ENCODE measurements at regions not wholly inside any gene's neighbourhood (a gene's known extent, or its start where the extent isn't known, plus 50 kb on each side); places are given as distances from the start of the nearest gene placed in this dataset.

GRCh38 chr11:95461348-95461747, 230.3 kb upstream of the SESN3 start:
- no peak overlapping the region for H3K14ac ChIP-seq (ENCODE audit: insufficient read length)
- no peak overlapping the region for H2BK120ac ChIP-seq (replicated peaks; ENCODE audit: low read depth, low read length)
- no peak overlapping the region for H2BK15ac ChIP-seq (ENCODE audit: low read length)
- no peaks in the 10 kb centered on the region for H3K4me1 ChIP-seq (replicated peaks in 1 of 4; ENCODE audit: control insufficient read depth in 3 of 4, insufficient read depth in 4 of 4, low read length in 3 of 4)
- no peaks in the 10 kb centered on the region for H3K79me2 ChIP-seq (ENCODE audit: control insufficient read depth in 1 of 2, insufficient read depth in 2 of 2, low read length in 2 of 2)
- H4K5ac ChIP-seq (ENCODE audit: insufficient read length, low read depth, low read length): no peak overlapping the region
- no peak overlapping the region for H2AFZ ChIP-seq (ENCODE audit: low read length)
- POLR2A ChIA-PET (ENCODE audit: partially characterized antibody): no interaction called here
- H3K36me3 ChIP-seq (ENCODE audit: control insufficient read depth in 2 of 4, insufficient read depth in 4 of 4, low read length in 3 of 4): no peaks in the 10 kb centered on the region; a peak in 1 of 8 replicates
- CTCF ChIA-PET (ENCODE audit: partially characterized antibody): no interaction called here
- H2BK20ac ChIP-seq (ENCODE audit: low read length): no peak overlapping the region
- no peaks in the 10 kb centered on the region for H3K27me3 ChIP-seq (replicated peaks in 1 of 4; ENCODE audit: control insufficient read depth in 3 of 4, extremely low read depth in 1 of 4, insufficient read depth in 3 of 4, low read length in 3 of 4)
- H2BK5ac ChIP-seq (ENCODE audit: low read depth, low read length): no peak overlapping the region
- H3K79me1 ChIP-seq (ENCODE audit: low read depth, low read length): no peaks in the 10 kb centered on the region
- H3K23ac ChIP-seq (ENCODE audit: insufficient read length): no peak overlapping the region
- no peak overlapping the region for H3K18ac ChIP-seq (ENCODE audit: extremely low read depth, low read length)
- H2BK12ac ChIP-seq (ENCODE audit: low read depth, low read length): no peak overlapping the region
- H3K27ac ChIP-seq (ENCODE audit: low read depth, low read length): no peak overlapping the region
- DNase-seq (ENCODE audit: low read depth in 1 of 2, low spot score in 2 of 2): no peak
- H3K56ac ChIP-seq (replicated peaks; ENCODE audit: insufficient read length, low read depth, low read length): no peak overlapping the region
- H4K91ac ChIP-seq (replicated peaks; ENCODE audit: insufficient read length, low read length): no peak overlapping the region
- H4K20me1 ChIP-seq (replicated peaks in 1 of 2; ENCODE audit: control insufficient read depth in 1 of 2, insufficient read depth in 2 of 2, low read length in 2 of 2): no peaks in the 10 kb centered on the region
- FAIRE-seq: no peak
- no peak overlapping the region for H4K8ac ChIP-seq (ENCODE audit: extremely low read depth, insufficient read depth, low read length)
- no peak overlapping the region for H3K4me3 ChIP-seq (ENCODE audit: extremely low read depth in 1 of 4, insufficient read depth in 2 of 4, low read depth in 3 of 4, low read length in 4 of 4)
- no peak overlapping the region for H3K4me2 ChIP-seq (ENCODE audit: insufficient read depth in 1 of 2, low read depth in 2 of 2, low read length in 2 of 2)
- no peak overlapping the region for H3K4ac ChIP-seq (replicated peaks; ENCODE audit: insufficient read length, low read depth, low read length)
- no peak overlapping the region for H2AK5ac ChIP-seq (ENCODE audit: low read depth, low read length)
- 94% methylated on average over 2 of the region's 2 CpGs; no CpG with 5 or more reads in 1 of the 2 experiments for WGBS, 2 experiments (ENCODE audit: extremely low coverage in 1 of 2, insufficient coverage in 1 of 2, insufficient read length in 1 of 2, insufficient replicate concordance in 2 of 2, low coverage in 1 of 2, low lambda C conversion rate in 2 of 2, missing lambda C conversion rate in 1 of 2)
- no peak overlapping the region for H3K9ac ChIP-seq (replicated peaks in 1 of 4; ENCODE audit: extremely low read depth in 1 of 4, low read depth in 3 of 4, low read length in 3 of 4)
- H3K23me2 ChIP-seq (ENCODE audit: low read depth, low read length): no peaks in the 10 kb centered on the region; the same call in 1 of the 2 replicates
- no peaks in the 10 kb centered on the region for H3K9me3 ChIP-seq (ENCODE audit: insufficient read depth in 2 of 2, low read depth in 1 of 2, low read length in 1 of 2)
- TF ChIP-seq, protein P1, sequence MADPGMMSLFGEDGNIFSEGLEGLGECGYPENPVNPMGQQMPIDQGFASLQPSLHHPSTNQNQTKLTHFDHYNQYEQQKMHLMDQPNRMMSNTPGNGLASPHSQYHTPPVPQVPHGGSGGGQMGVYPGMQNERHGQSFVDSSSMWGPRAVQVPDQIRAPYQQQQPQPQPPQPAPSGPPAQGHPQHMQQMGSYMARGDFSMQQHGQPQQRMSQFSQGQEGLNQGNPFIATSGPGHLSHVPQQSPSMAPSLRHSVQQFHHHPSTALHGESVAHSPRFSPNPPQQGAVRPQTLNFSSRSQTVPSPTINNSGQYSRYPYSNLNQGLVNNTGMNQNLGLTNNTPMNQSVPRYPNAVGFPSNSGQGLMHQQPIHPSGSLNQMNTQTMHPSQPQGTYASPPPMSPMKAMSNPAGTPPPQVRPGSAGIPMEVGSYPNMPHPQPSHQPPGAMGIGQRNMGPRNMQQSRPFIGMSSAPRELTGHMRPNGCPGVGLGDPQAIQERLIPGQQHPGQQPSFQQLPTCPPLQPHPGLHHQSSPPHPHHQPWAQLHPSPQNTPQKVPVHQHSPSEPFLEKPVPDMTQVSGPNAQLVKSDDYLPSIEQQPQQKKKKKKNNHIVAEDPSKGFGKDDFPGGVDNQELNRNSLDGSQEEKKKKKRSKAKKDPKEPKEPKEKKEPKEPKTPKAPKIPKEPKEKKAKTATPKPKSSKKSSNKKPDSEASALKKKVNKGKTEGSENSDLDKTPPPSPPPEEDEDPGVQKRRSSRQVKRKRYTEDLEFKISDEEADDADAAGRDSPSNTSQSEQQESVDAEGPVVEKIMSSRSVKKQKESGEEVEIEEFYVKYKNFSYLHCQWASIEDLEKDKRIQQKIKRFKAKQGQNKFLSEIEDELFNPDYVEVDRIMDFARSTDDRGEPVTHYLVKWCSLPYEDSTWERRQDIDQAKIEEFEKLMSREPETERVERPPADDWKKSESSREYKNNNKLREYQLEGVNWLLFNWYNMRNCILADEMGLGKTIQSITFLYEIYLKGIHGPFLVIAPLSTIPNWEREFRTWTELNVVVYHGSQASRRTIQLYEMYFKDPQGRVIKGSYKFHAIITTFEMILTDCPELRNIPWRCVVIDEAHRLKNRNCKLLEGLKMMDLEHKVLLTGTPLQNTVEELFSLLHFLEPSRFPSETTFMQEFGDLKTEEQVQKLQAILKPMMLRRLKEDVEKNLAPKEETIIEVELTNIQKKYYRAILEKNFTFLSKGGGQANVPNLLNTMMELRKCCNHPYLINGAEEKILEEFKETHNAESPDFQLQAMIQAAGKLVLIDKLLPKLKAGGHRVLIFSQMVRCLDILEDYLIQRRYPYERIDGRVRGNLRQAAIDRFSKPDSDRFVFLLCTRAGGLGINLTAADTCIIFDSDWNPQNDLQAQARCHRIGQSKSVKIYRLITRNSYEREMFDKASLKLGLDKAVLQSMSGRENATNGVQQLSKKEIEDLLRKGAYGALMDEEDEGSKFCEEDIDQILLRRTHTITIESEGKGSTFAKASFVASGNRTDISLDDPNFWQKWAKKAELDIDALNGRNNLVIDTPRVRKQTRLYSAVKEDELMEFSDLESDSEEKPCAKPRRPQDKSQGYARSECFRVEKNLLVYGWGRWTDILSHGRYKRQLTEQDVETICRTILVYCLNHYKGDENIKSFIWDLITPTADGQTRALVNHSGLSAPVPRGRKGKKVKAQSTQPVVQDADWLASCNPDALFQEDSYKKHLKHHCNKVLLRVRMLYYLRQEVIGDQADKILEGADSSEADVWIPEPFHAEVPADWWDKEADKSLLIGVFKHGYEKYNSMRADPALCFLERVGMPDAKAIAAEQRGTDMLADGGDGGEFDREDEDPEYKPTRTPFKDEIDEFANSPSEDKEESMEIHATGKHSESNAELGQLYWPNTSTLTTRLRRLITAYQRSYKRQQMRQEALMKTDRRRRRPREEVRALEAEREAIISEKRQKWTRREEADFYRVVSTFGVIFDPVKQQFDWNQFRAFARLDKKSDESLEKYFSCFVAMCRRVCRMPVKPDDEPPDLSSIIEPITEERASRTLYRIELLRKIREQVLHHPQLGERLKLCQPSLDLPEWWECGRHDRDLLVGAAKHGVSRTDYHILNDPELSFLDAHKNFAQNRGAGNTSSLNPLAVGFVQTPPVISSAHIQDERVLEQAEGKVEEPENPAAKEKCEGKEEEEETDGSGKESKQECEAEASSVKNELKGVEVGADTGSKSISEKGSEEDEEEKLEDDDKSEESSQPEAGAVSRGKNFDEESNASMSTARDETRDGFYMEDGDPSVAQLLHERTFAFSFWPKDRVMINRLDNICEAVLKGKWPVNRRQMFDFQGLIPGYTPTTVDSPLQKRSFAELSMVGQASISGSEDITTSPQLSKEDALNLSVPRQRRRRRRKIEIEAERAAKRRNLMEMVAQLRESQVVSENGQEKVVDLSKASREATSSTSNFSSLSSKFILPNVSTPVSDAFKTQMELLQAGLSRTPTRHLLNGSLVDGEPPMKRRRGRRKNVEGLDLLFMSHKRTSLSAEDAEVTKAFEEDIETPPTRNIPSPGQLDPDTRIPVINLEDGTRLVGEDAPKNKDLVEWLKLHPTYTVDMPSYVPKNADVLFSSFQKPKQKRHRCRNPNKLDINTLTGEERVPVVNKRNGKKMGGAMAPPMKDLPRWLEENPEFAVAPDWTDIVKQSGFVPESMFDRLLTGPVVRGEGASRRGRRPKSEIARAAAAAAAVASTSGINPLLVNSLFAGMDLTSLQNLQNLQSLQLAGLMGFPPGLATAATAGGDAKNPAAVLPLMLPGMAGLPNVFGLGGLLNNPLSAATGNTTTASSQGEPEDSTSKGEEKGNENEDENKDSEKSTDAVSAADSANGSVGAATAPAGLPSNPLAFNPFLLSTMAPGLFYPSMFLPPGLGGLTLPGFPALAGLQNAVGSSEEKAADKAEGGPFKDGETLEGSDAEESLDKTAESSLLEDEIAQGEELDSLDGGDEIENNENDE (IDR thresholded peaks at IDR 0.05; ENCODE audit: insufficient replicate concordance, low read length): no peak
